ENCODE measurements at regions not wholly inside any gene's neighbourhood (a gene's known extent, or its start where the extent isn't known, plus 50 kb on each side); places are given as distances from the start of the nearest gene placed in this dataset.
A peak's percentile ranks its signal among the peaks of the same experiment; 100 is the strongest.

- Mint-ChIP-seq H3K9me3 (no peaks in the 10 kb centered on the region), H3K36me3 (ENCODE audit: low read depth) (no peaks in the 10 kb centered on the region), H3K27me3 (no peaks in the 10 kb centered on the region), H3K4me3 (no peak overlapping the region), H3K4me1 (ENCODE audit: low read depth) (peaks cover 2% of the 10 kb centered on the region), H3K27ac (no peak overlapping the region)
- CTCF ChIA-PET: no interaction called here
- ATAC-seq: no peak
- no peak for DNase-seq
- intact Hi-C loops (cut with micrococcal nuclease): no loop called here
- TF ChIP-seq CTCF (IDR thresholded peaks at IDR 0.05): no peak
- POLR2A ChIA-PET: no interaction called here
Observed at GRCh38 chr6:6891125-6891721, 216.5 kb upstream of the RREB1 start.

- Mint-ChIP-seq H3K4me3 (no peak overlapping the region), H3K4me1 (ENCODE audit: low read depth) (peaks cover 2% of the 10 kb centered on the region), H3K27me3 (no peaks in the 10 kb centered on the region), H3K9me3 (no peaks in the 10 kb centered on the region), H3K36me3 (ENCODE audit: low read depth) (no peaks in the 10 kb centered on the region), H3K27ac (peak overlapping the region; percentile 3)
- intact Hi-C loops (cut with micrococcal nuclease): no loop called here
- ATAC-seq: peak; percentile 10
- no peak for DNase-seq
- CTCF ChIA-PET: no interaction called here
- POLR2A ChIA-PET: no interaction called here
- TF ChIP-seq CTCF (IDR thresholded peaks at IDR 0.05): no peak
Observed at GRCh38 chr6:6891949-6892461, 215.8 kb upstream of the RREB1 start.

- no peaks in the 10 kb centered on the region for H3K27me3 Mint-ChIP-seq
- DNase-seq (no peak), ATAC-seq (no peak)
- ChIA-PET CTCF (no interaction called here), POLR2A (no interaction called here)
- no peaks in the 10 kb centered on the region for H3K9me3 Mint-ChIP-seq
- no peak overlapping the region for H3K4me3 Mint-ChIP-seq
- TF ChIP-seq CTCF (IDR thresholded peaks at IDR 0.05): no peak
- intact Hi-C loops (cut with micrococcal nuclease): no loop called here
- no peaks in the 10 kb centered on the region for H3K36me3 Mint-ChIP-seq (ENCODE audit: low read depth)
- H3K27ac Mint-ChIP-seq: no peak overlapping the region
- peaks cover 2% of the 10 kb centered on the region for H3K4me1 Mint-ChIP-seq (ENCODE audit: low read depth)
Observed at GRCh38 chr6:6892744-6893583, 214.8 kb upstream of the RREB1 start.

GRCh38 chr6:6893701-6894100 lies 214.1 kb upstream of the RREB1 start:
- no peak overlapping the region for H3K4me3 Mint-ChIP-seq
- ATAC-seq (no peak), DNase-seq (no peak)
- peaks cover 2% of the 10 kb centered on the region for H3K4me1 Mint-ChIP-seq (ENCODE audit: low read depth)
- intact Hi-C loops (cut with micrococcal nuclease): no loop called here
- no peak overlapping the region for H3K27ac Mint-ChIP-seq
- CTCF ChIA-PET: no interaction called here
- no peak for TF ChIP-seq CTCF (IDR thresholded peaks at IDR 0.05)
- H3K27me3 Mint-ChIP-seq: no peaks in the 10 kb centered on the region
- H3K9me3 Mint-ChIP-seq: no peaks in the 10 kb centered on the region
- no peaks in the 10 kb centered on the region for H3K36me3 Mint-ChIP-seq (ENCODE audit: low read depth)
- POLR2A ChIA-PET: no interaction called here

GRCh38 chr6:6895929-6896328 lies 211.8 kb upstream of the RREB1 start:
- ChIA-PET CTCF (no interaction called here), POLR2A (no interaction called here)
- no peaks in the 10 kb centered on the region for H3K36me3 Mint-ChIP-seq (ENCODE audit: low read depth)
- no peak overlapping the region for H3K4me3 Mint-ChIP-seq
- no peak overlapping the region for H3K27ac Mint-ChIP-seq
- no peak for DNase-seq
- H3K9me3 Mint-ChIP-seq: no peaks in the 10 kb centered on the region
- TF ChIP-seq CTCF (IDR thresholded peaks at IDR 0.05): no peak
- intact Hi-C loops (cut with micrococcal nuclease): no loop called here
- ATAC-seq: no peak
- peaks cover 2% of the 10 kb centered on the region for H3K4me1 Mint-ChIP-seq (ENCODE audit: low read depth)
- H3K27me3 Mint-ChIP-seq: no peaks in the 10 kb centered on the region

Data from activated CD8-positive, alpha-beta T cell treated with anti-CD3 and anti-CD28 coated beads for 36 hours (primary cell).